ENCODE measurements at regions not wholly inside any gene's neighbourhood (a gene's known extent, or its start where the extent isn't known, plus 50 kb on each side); places are given as distances from the start of the nearest gene placed in this dataset.

DNA sequence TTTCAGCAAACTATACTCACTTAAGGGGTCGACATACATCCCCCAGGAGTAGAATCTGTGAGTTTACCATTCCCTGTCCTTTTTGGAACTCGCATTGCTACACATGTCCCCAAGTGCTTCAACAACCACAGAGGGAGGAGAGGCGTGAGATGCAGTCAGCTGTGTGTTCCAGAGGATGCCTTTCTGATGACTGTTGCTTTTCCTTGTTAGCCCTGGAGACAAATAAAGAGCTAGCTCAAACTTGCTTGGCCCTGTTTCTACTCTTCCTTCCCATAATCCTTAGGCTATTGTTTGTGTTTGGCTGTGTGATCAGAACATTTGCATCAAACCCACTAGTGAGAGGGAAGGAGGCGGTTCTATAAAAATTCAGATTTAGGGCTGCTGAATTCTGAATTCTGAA, 264.0 kb downstream of the ENGASE start:
- Histone ChIP-seq H3K4me3 (replicated peaks in 1 of 3; ENCODE audit: insufficient read depth in 1 of 3, low read depth in 1 of 3, low read length in 3 of 3) (no peak overlapping the region), H3K79me2 (ENCODE audit: control insufficient read depth, insufficient read depth, low read length) (no peaks in the 10 kb centered on the region), H3K4me1 (ENCODE audit: control insufficient read depth, extremely low read depth, insufficient read depth, low read length) (no peaks in the 10 kb centered on the region), H3K9me1 (replicated peaks; ENCODE audit: control insufficient read depth, extremely low read depth, insufficient read depth, low read length) (no peaks in the 10 kb centered on the region), H4K20me1 (replicated peaks; ENCODE audit: control insufficient read depth, extremely low read depth, insufficient read depth, low read length) (no peaks in the 10 kb centered on the region), H3K9ac (replicated peaks; ENCODE audit: extremely low read depth, insufficient read depth, low read length) (no peak overlapping the region), H3K9me3 (replicated peaks; ENCODE audit: control insufficient read depth, insufficient read depth, low read length) (no peaks in the 10 kb centered on the region), H3K4me2 (ENCODE audit: insufficient read depth, low read length) (no peak overlapping the region), H3K27ac (ENCODE audit: insufficient read depth, low read depth, low read length) (no peak overlapping the region), H3K27me3 (ENCODE audit: control insufficient read depth in 2 of 2, insufficient read depth in 2 of 2, low read length in 2 of 2) (no peaks in the 10 kb centered on the region), H2AFZ (ENCODE audit: low read depth, low read length) (no peak overlapping the region), H3K36me3 (ENCODE audit: control insufficient read depth in 2 of 2, extremely low read depth in 1 of 2, insufficient read depth in 2 of 2, low read length in 2 of 2) (no peaks in the 10 kb centered on the region)
- FAIRE-seq (no peak), DNase-seq (ENCODE audit: low read depth, low spot score) (no peak)
- ChIA-PET POLR2A (no interaction called here), CTCF (no interaction called here)
- TF ChIP-seq, protein P1, sequence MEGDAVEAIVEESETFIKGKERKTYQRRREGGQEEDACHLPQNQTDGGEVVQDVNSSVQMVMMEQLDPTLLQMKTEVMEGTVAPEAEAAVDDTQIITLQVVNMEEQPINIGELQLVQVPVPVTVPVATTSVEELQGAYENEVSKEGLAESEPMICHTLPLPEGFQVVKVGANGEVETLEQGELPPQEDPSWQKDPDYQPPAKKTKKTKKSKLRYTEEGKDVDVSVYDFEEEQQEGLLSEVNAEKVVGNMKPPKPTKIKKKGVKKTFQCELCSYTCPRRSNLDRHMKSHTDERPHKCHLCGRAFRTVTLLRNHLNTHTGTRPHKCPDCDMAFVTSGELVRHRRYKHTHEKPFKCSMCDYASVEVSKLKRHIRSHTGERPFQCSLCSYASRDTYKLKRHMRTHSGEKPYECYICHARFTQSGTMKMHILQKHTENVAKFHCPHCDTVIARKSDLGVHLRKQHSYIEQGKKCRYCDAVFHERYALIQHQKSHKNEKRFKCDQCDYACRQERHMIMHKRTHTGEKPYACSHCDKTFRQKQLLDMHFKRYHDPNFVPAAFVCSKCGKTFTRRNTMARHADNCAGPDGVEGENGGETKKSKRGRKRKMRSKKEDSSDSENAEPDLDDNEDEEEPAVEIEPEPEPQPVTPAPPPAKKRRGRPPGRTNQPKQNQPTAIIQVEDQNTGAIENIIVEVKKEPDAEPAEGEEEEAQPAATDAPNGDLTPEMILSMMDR (IDR thresholded peaks at IDR 0.05; ENCODE audit: extremely low read depth in 1 of 2, insufficient read depth in 1 of 2, low read depth in 1 of 2, low read length in 2 of 2), result no peak
- TF ChIP-seq EZH2 (IDR thresholded peaks at IDR 0.05; ENCODE audit: borderline replicate concordance, low read depth, low read length, severe bottlenecking), result no peak
- TF ChIP-seq, protein P2, sequence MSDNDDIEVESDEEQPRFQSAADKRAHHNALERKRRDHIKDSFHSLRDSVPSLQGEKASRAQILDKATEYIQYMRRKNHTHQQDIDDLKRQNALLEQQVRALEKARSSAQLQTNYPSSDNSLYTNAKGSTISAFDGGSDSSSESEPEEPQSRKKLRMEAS (IDR thresholded peaks at IDR 0.05; ENCODE audit: insufficient read depth, insufficient read length), result no peak
- no peak for TF ChIP-seq MYC (IDR thresholded peaks at IDR 0.05; ENCODE audit: low read depth, low read length)
- TF ChIP-seq GATA2 (IDR thresholded peaks at IDR 0.05; ENCODE audit: insufficient read depth, insufficient read length, low read depth, low read length), result no peak
- TF ChIP-seq POLR2AphosphoS5 (IDR thresholded peaks at IDR 0.05; ENCODE audit: insufficient read depth, low read depth, low read length), result no peak
- no peak for TF ChIP-seq POLR2A (IDR thresholded peaks at IDR 0.05; ENCODE audit: low read depth, low read length)
- dilution Hi-C loops (cut with MboI; ENCODE audit: extremely low pct_ligation_motif_present, low sequenced_read_pairs) (no loop called here), intact Hi-C loops (cut with micrococcal nuclease) (no loop called here)
- no TSS peak for BruUV-seq (replicated peaks)

- H3K9ac ChIP-seq (replicated peaks; ENCODE audit: extremely low read depth, insufficient read depth, low read length), result no peak overlapping the region
- POLR2A ChIA-PET, result no interaction called here
- no peaks in the 10 kb centered on the region for H3K4me1 ChIP-seq (ENCODE audit: control insufficient read depth, extremely low read depth, insufficient read depth, low read length)
- dilution Hi-C loops (cut with MboI; ENCODE audit: extremely low pct_ligation_motif_present, low sequenced_read_pairs), result no loop called here
- H3K79me2 ChIP-seq (ENCODE audit: control insufficient read depth, insufficient read depth, low read length), result no peaks in the 10 kb centered on the region
- no peak for DNase-seq (ENCODE audit: low read depth, low spot score)
- H3K9me3 ChIP-seq (replicated peaks; ENCODE audit: control insufficient read depth, insufficient read depth, low read length), result no peaks in the 10 kb centered on the region
- no peak for FAIRE-seq
- H3K9me1 ChIP-seq (replicated peaks; ENCODE audit: control insufficient read depth, extremely low read depth, insufficient read depth, low read length), result no peaks in the 10 kb centered on the region
- H3K4me3 ChIP-seq (replicated peaks in 1 of 3; ENCODE audit: insufficient read depth in 1 of 3, low read depth in 1 of 3, low read length in 3 of 3), result no peak overlapping the region
- CTCF ChIA-PET, result no interaction called here
- H3K4me2 ChIP-seq (ENCODE audit: insufficient read depth, low read length), result no peak overlapping the region
- TF ChIP-seq, protein P2 (IDR thresholded peaks at IDR 0.05; ENCODE audit: insufficient read depth, insufficient read length), result no peak
- H3K27ac ChIP-seq (ENCODE audit: insufficient read depth, low read depth, low read length), result no peak overlapping the region
- H3K36me3 ChIP-seq (ENCODE audit: control insufficient read depth in 2 of 2, extremely low read depth in 1 of 2, insufficient read depth in 2 of 2, low read length in 2 of 2), result no peaks in the 10 kb centered on the region
- intact Hi-C loops (cut with micrococcal nuclease), result no loop called here
- no TSS peak for BruUV-seq (replicated peaks)
- H2AFZ ChIP-seq (ENCODE audit: low read depth, low read length), result no peak overlapping the region
- no peaks in the 10 kb centered on the region for H3K27me3 ChIP-seq (ENCODE audit: control insufficient read depth in 2 of 2, insufficient read depth in 2 of 2, low read length in 2 of 2)
- H4K20me1 ChIP-seq (replicated peaks; ENCODE audit: control insufficient read depth, extremely low read depth, insufficient read depth, low read length), result no peaks in the 10 kb centered on the region
Measured at GRCh38 chr17:79338152-79338551, 263.5 kb downstream of the ENGASE start.
